MM.1S (cell line): ENCODE measurements at regions not wholly inside any gene's neighbourhood (a gene's known extent, or its start where the extent isn't known, plus 50 kb on each side); places are given as distances from the start of the nearest gene placed in this dataset.

Experiments used
- CTCF ChIP-seq: fragments of 300-600 bp; sonication (generic); IDR thresholded peaks from 2 replicates; pipeline ENCODE4 v1.5.1; 2016; ENCODE audit warnings: antibody characterized with exemption, low read length, mixed read lengths
- EZH2 ChIP-seq: fragments of 300-600 bp; sonication (generic); optimal IDR thresholded peaks from 2 replicates; pipeline ENCODE3; 2017; ENCODE audit warnings: low read depth, mild to moderate bottlenecking, antibody characterized with exemption, low read length, mixed read lengths
- EZH2phosphoT487 ChIP-seq: fragments of 300-600 bp; sonication (generic); IDR thresholded peaks from 2 replicates; pipeline ENCODE4 v1.6.1; 2018; ENCODE audit warnings: antibody characterized with exemption, low read length

- no peak for TF ChIP-seq EZH2
- no peak for TF ChIP-seq CTCF
- TF ChIP-seq EZH2phosphoT487: no peak
These were observed 600.0 kb downstream of the SLC4A3 start for GRCh38 chr2:220227266-220227920.
